Type B pancreatic cell (in vitro differentiated cells): ENCODE measurements at regions not wholly inside any gene's neighbourhood (a gene's known extent, or its start where the extent isn't known, plus 50 kb on each side); places are given as distances from the start of the nearest gene placed in this dataset.

ENCODE experiments used
- DNase-seq: peaks from one replicate; pipeline ENCODE4 v3.0.0; 2021; ENCODE audit warnings: mixed read lengths; ENCODE audit not compliant: unreplicated experiment; ENCODE audit errors: extremely low spot score
- H3K27ac Mint-ChIP-seq: 2 replicates; pipeline ENCODE4 v1.8.0; 2021; ENCODE audit warnings: mild to moderate bottlenecking, mixed read lengths
- H3K27me3 Mint-ChIP-seq: 2 replicates; pipeline ENCODE4 v1.8.0; 2021; ENCODE audit warnings: mixed read lengths
- H3K36me3 Mint-ChIP-seq: 2 replicates; pipeline ENCODE4 v1.8.0; 2021; ENCODE audit warnings: mixed read lengths
- H3K4me1 Mint-ChIP-seq: one replicate; pipeline ENCODE4 v1.8.0; 2021; ENCODE audit warnings: mixed read lengths; ENCODE audit not compliant: unreplicated experiment
- H3K4me3 Mint-ChIP-seq: 2 replicates; pipeline ENCODE4 v1.8.0; 2021; ENCODE audit warnings: mild to moderate bottlenecking, mixed read lengths
- H3K9me3 Mint-ChIP-seq: 2 replicates; pipeline ENCODE4 v1.8.0; 2021; ENCODE audit warnings: mixed read lengths
- TF ChIP-seq, protein P1 (sequence below): fragments of 200-600 bp; sonication (generic); conservative IDR thresholded peaks from 2 replicates; pipeline ENCODE4 v1.5.0; 2021; ENCODE audit warnings: antibody characterized with exemption, mild to moderate bottlenecking

GRCh38 chr10:4093438-4093837 is 308.4 kb upstream of the KLF6 start:
- Mint-ChIP-seq H3K27me3 (no peaks in the 10 kb centered on the region), H3K4me3 (no peak overlapping the region), H3K9me3 (peaks cover 4% of the 10 kb centered on the region), H3K27ac (no peak overlapping the region), H3K4me1 (no peaks in the 10 kb centered on the region), H3K36me3 (no peaks in the 10 kb centered on the region)
- no peak for DNase-seq
- TF ChIP-seq, protein P1, sequence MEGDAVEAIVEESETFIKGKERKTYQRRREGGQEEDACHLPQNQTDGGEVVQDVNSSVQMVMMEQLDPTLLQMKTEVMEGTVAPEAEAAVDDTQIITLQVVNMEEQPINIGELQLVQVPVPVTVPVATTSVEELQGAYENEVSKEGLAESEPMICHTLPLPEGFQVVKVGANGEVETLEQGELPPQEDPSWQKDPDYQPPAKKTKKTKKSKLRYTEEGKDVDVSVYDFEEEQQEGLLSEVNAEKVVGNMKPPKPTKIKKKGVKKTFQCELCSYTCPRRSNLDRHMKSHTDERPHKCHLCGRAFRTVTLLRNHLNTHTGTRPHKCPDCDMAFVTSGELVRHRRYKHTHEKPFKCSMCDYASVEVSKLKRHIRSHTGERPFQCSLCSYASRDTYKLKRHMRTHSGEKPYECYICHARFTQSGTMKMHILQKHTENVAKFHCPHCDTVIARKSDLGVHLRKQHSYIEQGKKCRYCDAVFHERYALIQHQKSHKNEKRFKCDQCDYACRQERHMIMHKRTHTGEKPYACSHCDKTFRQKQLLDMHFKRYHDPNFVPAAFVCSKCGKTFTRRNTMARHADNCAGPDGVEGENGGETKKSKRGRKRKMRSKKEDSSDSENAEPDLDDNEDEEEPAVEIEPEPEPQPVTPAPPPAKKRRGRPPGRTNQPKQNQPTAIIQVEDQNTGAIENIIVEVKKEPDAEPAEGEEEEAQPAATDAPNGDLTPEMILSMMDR: no peak

DNA sequence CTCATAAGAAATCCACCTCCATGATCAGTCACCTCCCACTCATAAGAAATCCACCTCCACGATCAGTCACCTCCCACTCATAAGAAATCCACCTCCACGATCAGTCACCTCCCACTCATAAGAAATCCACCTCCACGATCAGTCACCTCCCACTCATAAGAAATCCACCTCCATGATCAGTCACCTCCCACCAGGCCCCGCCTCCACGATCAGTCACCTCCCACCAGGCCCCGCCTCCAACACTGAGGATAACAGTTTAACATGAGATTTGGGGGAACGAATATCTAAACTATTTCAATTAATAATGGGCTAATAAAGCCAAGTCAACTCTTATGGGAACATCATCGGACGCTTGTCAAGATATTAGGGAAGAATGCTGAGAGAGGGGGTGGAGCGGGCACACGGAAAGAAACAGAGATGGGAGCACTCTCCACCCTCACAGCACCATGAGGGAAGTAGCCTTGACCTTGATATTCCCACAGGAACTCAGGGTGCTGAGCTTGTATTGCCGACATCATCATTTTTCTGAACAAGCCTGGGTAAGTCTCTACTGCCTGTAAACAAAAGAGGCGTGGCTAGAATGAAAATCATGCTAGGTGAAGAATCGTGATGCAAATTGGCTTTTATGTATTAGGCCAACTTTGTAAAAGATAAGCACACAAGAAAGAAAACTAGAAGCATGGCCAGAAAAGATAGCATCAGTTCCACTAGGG is 303.5 kb upstream of the KLF6 start:
- Mint-ChIP-seq H3K4me3 (no peak overlapping the region), H3K27me3 (no peaks in the 10 kb centered on the region), H3K9me3 (peaks cover 11% of the 10 kb centered on the region), H3K27ac (no peak overlapping the region), H3K4me1 (peaks cover 13% of the 10 kb centered on the region), H3K36me3 (no peaks in the 10 kb centered on the region)
- TF ChIP-seq, protein P1: no peak
- DNase-seq: no peak

GRCh38 chr10:4086131-4086898 is 301.3 kb upstream of the KLF6 start:
- no peak for DNase-seq
- H3K36me3 Mint-ChIP-seq: no peaks in the 10 kb centered on the region
- no peak overlapping the region for H3K4me3 Mint-ChIP-seq
- peaks cover 11% of the 10 kb centered on the region for H3K9me3 Mint-ChIP-seq
- TF ChIP-seq, protein P1: no peak
- H3K4me1 Mint-ChIP-seq: peaks cover 29% of the 10 kb centered on the region
- H3K27me3 Mint-ChIP-seq: no peaks in the 10 kb centered on the region
- H3K27ac Mint-ChIP-seq: no peak overlapping the region

DNA sequence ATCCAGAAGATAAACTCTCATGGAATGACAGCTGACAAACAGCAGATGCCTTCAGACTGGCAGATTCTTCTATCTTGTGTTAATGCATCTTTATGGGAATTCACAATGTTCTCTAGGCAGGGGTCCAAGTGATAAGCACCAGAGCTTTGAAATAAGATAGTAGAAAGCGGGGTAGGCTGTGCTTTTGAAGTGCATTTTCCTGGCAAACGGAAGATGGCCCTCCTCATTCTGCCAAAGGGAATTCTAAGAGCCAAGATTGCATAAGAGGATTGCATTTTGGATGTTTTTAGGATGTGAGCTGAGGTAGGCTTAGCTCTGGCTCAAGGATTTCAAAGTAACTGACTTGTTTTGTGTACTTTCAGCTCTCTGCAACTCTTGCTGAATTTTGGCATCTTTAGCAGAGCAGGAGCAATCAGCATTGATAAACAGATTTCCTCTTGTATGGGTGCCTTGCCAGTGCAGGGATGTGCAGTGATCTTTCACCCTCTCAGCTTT is 298.5 kb upstream of the KLF6 start:
- Mint-ChIP-seq H3K4me1 (peaks cover 29% of the 10 kb centered on the region), H3K36me3 (no peaks in the 10 kb centered on the region), H3K4me3 (no peak overlapping the region)

GRCh38 chr10:4082861-4083260 is 297.9 kb upstream of the KLF6 start:
- TF ChIP-seq, protein P1: no peak
- no peaks in the 10 kb centered on the region for H3K36me3 Mint-ChIP-seq
- peaks cover 29% of the 10 kb centered on the region for H3K4me1 Mint-ChIP-seq
- peak overlapping the region; percentile 29 for H3K27ac Mint-ChIP-seq
- no peak for DNase-seq
- no peak overlapping the region for H3K4me3 Mint-ChIP-seq
- no peaks in the 10 kb centered on the region for H3K27me3 Mint-ChIP-seq
- peaks cover 14% of the 10 kb centered on the region for H3K9me3 Mint-ChIP-seq

More for the DNA sequence above, 298.5 kb upstream of the KLF6 start:
- Mint-ChIP-seq H3K27me3 (no peaks in the 10 kb centered on the region), H3K9me3 (peaks cover 16% of the 10 kb centered on the region), H3K27ac (peak overlapping the region; percentile 13)
- TF ChIP-seq, protein P1: no peak
- no peak for DNase-seq
